Glomerular visceral epithelial cell (primary cell): ENCODE measurements at regions not wholly inside any gene's neighbourhood (a gene's known extent, or its start where the extent isn't known, plus 50 kb on each side); places are given as distances from the start of the nearest gene placed in this dataset.

Source experiments
- DNase-seq: peaks from one replicate; pipeline ENCODE4 v3.0.0-alpha.2; 2016; ENCODE audit errors: extremely low spot score

- no peak for DNase-seq
Observed at GRCh38 chr2:237150186-237150585, 64.5 kb downstream of the COPS8 start.

GRCh38 chr2:237150831-237151375, 65.2 kb downstream of the COPS8 start:
- DNase-seq = no peak

DNA sequence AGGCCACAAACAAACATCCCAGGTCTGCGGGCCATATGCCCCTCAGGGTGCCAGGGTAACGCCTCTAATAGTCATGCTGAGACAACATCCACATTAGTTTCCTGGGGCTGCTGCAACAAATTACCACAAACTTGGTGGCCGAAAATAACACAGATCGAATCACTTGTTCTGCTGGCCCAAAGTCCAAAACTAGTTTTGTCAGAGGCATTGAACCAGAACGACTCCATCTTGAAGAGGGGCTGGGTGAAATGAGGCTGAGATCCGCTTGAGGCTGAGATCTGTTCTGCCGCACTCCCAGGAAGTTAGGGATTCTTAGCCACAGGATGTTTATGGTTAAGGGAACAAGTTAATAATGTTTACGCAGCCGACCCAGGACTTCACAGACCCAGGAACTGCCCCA, 66.7 kb downstream of the COPS8 start:
- no peak for DNase-seq

DNA sequence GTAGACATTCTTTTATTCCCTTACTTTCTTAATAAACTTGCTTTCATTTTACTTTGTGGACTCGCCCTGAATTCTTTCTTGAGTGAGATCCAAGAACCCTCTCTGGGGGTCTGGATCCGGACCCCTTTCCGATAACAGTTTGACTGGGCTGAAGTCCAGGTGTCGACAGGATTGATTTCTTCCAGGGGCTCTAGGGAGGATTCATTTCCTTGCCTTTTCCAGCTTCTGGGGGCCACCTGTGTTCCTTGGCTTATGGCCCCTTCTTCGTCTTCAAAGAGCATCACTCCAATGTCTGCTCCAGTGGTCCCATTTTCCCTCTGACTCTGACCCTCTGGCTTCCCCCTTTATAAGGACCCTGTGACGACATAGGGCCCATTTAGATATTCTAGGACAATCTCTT, 67.5 kb downstream of the COPS8 start:
- no peak for DNase-seq

DNA sequence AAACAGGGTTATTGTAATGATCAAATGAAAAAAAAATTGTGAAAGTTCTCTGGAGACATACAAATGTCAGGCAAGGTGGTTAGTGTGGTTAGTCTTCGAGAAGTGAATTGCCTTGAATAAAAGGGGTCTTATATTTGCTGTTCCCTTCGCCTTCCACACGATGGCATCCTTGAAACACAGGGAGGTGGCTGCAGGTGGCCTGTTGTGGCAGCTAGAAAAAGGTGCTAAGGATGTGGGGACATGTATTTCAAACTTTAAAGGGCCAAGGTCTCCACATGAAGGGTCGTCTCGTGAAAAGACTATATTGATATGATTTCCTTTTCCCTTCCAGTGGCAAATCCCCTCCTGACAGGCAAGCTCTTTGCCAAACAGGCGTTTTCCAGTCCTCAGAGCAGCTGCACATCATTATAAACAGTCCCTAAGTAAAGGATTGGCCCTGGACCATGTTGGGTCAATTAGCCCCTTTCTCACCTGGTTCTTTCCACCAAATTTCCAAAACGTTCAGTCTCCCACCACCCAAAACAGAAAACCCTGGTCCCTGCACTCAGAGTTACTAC, 68.5 kb downstream of the COPS8 start:
- peak; percentile 62 for DNase-seq

GRCh38 chr2:237154884-237155851, 69.5 kb downstream of the COPS8 start:
- no peak for DNase-seq

GRCh38 chr2:237156031-237156856, 70.6 kb downstream of the COPS8 start:
- peak; percentile 85 for DNase-seq

DNA sequence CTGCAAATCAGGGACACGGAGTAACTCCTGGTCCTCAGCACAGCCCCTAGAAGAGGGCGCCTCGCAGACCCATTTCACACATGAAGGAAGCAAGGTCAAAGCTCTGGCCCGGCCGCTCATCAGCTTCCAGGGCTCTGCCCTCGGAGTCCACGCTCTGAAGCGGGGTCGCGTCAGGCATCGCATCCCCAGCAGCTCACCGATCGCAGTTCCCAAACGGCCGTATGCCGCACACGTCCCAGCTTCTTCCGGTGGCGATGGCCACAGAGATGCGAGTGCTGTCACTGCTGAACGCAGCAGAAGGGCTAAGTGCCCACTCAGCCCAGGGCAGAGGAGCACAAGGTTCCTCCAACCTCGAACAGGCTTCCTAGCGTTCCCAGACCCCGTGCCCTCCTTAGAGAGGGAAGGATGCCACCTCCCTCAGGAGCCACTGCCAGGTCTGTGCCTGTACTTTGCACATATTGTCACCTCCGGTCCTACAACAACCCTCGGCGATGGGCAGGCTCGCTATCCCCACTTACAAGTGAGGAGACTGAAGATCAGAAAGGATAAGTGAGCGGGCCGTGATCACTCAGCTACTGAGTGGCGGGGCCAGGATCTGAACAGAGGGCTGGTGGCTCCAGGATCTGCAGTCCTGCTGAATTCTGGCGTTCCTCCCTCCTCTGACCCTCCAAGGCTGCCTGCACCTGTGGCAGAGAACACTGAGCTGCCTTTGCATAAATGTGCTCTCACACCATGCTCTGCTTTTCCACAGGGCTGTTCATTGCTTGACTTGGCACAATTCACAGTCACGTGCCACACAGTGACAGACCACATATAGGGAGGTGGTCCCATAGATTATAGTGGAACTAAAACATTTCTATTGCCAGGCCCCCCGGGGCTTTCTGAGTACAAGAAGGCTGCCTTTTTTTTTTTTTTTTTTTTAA, 71.4 kb downstream of the COPS8 start:
- no peak for DNase-seq

- DNase-seq = no peak
Observed at GRCh38 chr2:237157780-237158102, 72.1 kb downstream of the COPS8 start.

- DNase-seq = no peak
Observed at GRCh38 chr2:237158194-237158593, 72.5 kb downstream of the COPS8 start.

GRCh38 chr2:237159006-237159911, 73.6 kb downstream of the COPS8 start:
- no peak for DNase-seq

DNA sequence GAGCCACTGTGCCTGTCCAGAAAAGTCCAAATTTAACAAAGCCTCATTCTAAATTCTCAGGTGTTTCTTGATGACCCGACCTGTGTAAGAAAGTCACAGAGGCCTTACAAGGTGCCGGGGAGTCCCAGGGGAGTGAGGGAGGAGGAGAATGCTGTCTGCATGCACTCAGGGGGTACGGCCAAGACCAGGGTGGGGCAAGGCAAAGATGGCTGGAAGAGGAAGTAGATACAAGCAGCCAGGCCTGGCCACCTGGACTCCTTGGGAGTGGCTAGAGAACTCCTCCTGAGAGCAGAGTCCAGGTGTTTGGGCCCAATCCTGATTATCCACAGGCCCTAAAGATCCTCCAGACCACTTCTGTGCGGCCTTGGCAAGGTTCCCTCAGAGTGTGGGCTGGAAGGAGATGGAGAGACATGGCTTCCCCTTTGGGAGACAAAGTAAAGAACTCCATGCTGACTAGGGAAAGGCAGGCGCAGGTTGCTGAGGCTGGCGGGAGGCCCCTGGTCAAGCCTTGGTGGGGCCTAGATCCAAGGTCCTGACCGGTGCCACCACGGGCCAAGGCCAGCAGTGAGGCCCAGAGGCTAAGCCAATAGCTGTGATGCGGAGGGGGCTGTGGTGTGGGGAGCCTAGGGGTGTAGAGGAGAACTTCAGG, 74.7 kb downstream of the COPS8 start:
- no peak for DNase-seq

GRCh38 chr2:237161189-237161588, 75.5 kb downstream of the COPS8 start:
- no peak for DNase-seq

GRCh38 chr2:237162959-237163358, 77.3 kb downstream of the COPS8 start:
- no peak for DNase-seq

DNA sequence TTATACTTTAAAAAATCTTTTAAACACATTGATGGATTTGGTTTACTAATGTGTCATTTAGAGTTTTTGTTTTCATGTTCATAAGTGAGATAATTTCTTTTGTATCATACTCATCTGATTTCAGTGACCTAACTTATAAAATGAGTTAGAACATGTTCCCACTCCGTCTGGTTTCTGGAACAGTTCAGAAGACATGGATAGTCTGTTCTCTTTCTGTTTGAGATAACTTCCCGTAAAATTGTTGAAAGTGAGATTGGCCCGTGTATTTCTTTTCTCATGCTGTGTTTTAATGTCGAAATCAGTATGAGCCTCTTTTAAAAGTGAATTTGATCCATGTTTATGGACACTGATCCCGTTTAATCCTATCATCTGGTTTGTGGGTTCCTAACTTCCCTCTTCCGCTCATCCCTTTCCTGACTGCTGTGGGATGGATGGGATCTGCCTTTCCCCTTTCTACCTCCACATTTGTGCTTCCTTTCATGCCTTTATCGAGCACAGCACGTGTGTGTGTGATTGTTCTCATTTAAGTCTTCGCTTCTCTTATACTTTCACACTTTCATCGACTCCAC, 78.9 kb downstream of the COPS8 start:
- no peak for DNase-seq

DNA sequence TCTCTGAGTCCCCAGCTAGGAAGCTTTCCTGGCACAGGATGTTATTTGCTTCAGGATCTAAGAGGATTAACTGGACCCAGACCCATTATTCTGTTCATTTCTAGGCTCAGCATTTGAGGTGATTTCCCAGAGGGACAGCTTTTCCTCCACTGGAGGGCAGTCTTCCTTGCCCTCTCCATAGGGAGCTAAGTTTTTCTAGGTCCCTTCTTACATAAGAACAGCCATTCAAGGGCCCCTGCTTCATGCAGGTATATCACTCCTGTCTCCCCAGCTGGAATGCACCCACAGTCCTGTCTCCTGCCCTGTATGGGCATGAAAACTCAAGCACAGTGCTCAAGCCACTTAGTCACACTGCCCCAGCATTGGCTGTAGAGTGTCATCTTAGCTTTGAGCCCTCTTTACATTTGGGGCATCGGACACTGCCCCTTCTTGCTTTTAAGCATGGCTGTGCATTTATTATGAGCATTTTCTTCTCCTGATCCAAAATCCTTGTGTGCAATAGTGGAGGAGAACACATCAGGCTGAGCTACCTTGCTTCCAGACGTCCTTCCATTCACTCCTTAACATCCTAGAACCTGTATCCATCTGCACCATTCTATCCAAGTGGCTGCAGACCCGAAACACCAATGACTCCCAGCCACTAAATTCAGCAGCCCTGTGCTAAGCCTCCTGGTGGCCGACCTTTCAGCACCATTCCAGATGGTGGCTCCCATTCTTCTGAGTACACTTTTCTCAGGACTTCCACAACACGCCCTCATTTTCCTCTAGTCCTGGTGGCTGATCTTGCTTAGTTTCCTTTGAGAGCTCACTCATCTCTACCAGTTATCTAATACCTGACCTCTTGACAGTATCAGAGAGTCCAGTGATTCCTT, 80.0 kb downstream of the COPS8 start:
- peak; percentile 43 for DNase-seq

DNA sequence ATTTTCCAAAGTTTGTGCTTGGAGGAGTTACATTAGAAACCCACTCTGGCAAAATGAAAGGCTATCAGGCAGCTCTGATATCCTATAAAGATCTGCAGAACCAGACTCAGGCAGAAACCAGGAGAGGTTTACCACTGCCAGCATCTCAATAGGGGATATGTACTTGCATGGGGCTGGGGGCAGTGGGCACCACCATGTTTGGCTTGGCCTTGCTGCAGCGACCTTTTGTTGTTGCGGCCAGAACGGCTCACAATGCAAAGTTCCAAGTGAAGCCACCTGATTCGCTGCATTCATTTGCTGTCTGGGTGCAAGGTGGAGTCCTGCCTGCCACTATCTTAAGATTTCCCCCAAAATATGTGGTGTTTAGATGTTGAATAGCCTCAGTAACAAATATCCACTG, 81.3 kb downstream of the COPS8 start:
- DNase-seq = no peak

DNA sequence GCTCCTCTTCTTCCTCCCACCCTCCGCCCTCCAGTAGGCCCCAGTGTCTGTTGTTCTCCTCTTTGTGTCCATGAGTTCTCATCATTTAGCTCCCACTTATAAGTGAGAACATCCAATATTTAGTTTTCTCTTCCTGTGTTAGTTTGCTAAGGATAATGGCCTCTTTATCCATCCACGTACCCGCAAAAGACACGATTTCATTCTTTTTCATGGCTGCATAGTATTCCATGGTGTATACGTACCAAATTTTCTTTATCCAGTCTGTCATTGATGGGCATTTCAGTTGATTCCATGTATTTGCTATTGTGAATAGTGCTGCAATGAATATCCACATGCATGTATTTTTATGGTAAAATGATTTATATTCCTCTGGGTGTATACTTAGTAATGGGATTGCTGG, 82.2 kb downstream of the COPS8 start:
- DNase-seq = no peak
